ENCODE measurements at regions not wholly inside any gene's neighbourhood (a gene's known extent, or its start where the extent isn't known, plus 50 kb on each side); places are given as distances from the start of the nearest gene placed in this dataset.

GRCh38 chr5:120151181-120151580 is 312.9 kb upstream of the PRR16 start:
- intact Hi-C loops (cut with DNase I; ENCODE audit: low total_unique reads), result no loop called here
- DNase-seq, result no peak
- no peaks in the 10 kb centered on the region for H3K36me3 ChIP-seq
- no peak overlapping the region for H3K4me3 ChIP-seq
- H3K27me3 ChIP-seq, result no peaks in the 10 kb centered on the region
- TF ChIP-seq CTCF (IDR thresholded peaks at IDR 0.05) (no peak), POLR2A (IDR thresholded peaks at IDR 0.05) (no peak)
- no peaks in the 10 kb centered on the region for H3K9me3 ChIP-seq
- no peaks in the 10 kb centered on the region for H3K4me1 ChIP-seq
- no peak overlapping the region for H3K27ac ChIP-seq

DNA sequence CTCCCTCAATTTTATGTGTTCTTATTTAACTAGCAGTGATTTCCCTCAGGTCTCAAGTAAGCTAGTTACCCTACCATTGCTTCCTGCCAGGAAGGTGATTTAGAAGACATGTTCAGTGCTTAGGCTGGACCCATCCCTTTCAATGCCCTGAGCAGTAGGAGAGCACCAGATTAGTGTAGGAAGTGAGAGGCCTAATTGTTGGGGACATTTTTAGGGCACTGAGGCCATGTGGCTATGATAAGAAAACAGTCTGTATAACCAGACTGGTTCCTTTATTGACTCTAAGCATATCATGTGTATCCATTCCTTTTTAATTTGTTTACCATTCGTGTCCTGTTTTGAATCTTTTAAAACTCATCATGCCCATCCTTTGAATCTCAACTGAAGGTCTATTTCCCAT is 312.3 kb upstream of the PRR16 start:
- Histone ChIP-seq H3K27me3 (no peaks in the 10 kb centered on the region), H3K4me3 (no peak overlapping the region), H3K27ac (no peak overlapping the region), H3K4me1 (no peaks in the 10 kb centered on the region), H3K9me3 (no peaks in the 10 kb centered on the region), H3K36me3 (no peaks in the 10 kb centered on the region)
- intact Hi-C loops (cut with DNase I; ENCODE audit: low total_unique reads), result no loop called here
- no peak for DNase-seq
- TF ChIP-seq POLR2A (IDR thresholded peaks at IDR 0.05) (no peak), CTCF (IDR thresholded peaks at IDR 0.05) (no peak)

GRCh38 chr5:120152472-120152871 is 311.6 kb upstream of the PRR16 start:
- H3K4me3 ChIP-seq, result no peak overlapping the region
- no peak for DNase-seq
- H3K9me3 ChIP-seq, result no peaks in the 10 kb centered on the region
- intact Hi-C loops (cut with DNase I; ENCODE audit: low total_unique reads), result no loop called here
- H3K4me1 ChIP-seq, result no peaks in the 10 kb centered on the region
- no peaks in the 10 kb centered on the region for H3K36me3 ChIP-seq
- H3K27me3 ChIP-seq, result no peaks in the 10 kb centered on the region
- TF ChIP-seq CTCF (IDR thresholded peaks at IDR 0.05) (no peak), POLR2A (IDR thresholded peaks at IDR 0.05) (no peak)
- H3K27ac ChIP-seq, result no peak overlapping the region

- no peak overlapping the region for H3K4me3 ChIP-seq
- no peak for DNase-seq
- H3K4me1 ChIP-seq, result no peaks in the 10 kb centered on the region
- no peaks in the 10 kb centered on the region for H3K36me3 ChIP-seq
- H3K27ac ChIP-seq, result no peak overlapping the region
- intact Hi-C loops (cut with DNase I; ENCODE audit: low total_unique reads), result no loop called here
- no peak for TF ChIP-seq POLR2A (IDR thresholded peaks at IDR 0.05)
- no peak for TF ChIP-seq CTCF (IDR thresholded peaks at IDR 0.05)
- no peaks in the 10 kb centered on the region for H3K9me3 ChIP-seq
- no peaks in the 10 kb centered on the region for H3K27me3 ChIP-seq
These were observed 311.2 kb upstream of the PRR16 start for GRCh38 chr5:120152931-120153330.

DNA sequence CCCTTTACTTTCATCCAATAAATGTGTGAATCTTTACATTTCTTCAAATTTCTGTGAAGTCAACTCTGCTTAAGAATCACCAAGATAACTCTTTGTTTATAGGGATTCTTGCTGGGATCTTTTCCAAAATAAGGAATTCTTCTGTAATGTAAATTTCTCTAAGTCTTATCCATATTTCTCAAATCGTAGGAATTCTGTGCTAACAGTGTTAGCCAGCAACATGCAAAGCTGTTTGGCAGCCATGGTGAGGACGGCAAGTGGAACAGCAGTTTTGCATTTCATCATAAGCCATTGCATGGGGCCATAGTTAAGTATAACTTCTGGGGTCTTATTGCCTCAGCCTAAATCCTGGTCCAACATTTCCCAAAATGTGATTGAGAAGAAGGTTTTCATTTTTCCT is 310.5 kb upstream of the PRR16 start:
- no peak for DNase-seq
- Histone ChIP-seq H3K9me3 (no peaks in the 10 kb centered on the region), H3K27me3 (no peaks in the 10 kb centered on the region), H3K36me3 (no peaks in the 10 kb centered on the region), H3K4me1 (no peaks in the 10 kb centered on the region), H3K4me3 (no peak overlapping the region), H3K27ac (no peak overlapping the region)
- TF ChIP-seq CTCF (IDR thresholded peaks at IDR 0.05) (no peak), POLR2A (IDR thresholded peaks at IDR 0.05) (no peak)
- intact Hi-C loops (cut with DNase I; ENCODE audit: low total_unique reads), result no loop called here

All from uterus (tissue), 3 donors.